GDM1 (cell line): ENCODE measurements at regions not wholly inside any gene's neighbourhood (a gene's known extent, or its start where the extent isn't known, plus 50 kb on each side); places are given as distances from the start of the nearest gene placed in this dataset.
"Not testable (repeated sequence)": the region's sequence is repeated elsewhere in the genome, so short reads cannot be mapped to it uniquely, and the experiment has no call there.

ENCODE experiments used
- DNase-seq: peaks from one replicate; lab custom pipeline; 2025; lab: John Stamatoyannopoulos, UW

DNA sequence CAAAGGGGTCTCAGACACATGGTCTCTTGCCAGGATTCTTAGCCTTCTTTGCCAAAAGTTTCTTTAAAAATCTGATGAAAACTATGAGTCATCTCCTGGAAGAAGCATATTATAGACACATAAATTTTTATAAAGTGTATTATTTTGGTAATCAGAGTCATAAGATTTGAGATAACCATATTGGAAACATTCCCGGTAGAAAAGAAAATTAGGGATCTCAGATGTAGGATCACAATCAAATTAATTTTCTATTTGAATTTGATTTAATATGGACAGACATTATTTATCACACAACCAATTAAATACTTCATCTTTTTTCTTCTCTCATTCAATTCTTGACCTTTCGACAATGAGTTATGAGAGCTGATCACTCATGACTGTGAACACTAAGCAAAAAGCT, 347.7 kb upstream of the CDH8 start:
- DNase-seq, result no peak

- DNase-seq, result no peak
Observed at GRCh38 chr16:62370445-62370844, 334.2 kb upstream of the CDH8 start.

DNA sequence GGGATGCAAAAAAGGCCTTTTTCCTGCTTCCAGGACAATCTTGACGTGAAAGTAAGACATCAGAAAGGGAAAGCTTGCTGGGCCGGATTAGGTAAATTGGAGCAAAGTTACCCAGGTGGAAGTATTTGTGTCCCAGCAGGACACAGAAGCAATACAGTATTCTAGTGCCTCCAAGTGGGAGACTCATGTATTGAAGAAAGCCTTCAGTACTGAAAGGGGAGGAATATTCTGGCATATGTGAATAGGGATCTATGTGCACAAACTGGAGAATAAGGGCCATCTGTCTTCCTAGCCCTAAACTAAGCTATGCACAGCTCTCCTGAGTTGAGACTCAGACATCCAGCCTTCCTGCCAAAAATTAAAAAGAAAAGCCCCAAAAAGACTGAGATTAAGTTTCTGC, 327.3 kb upstream of the CDH8 start:
- no peak for DNase-seq

DNA sequence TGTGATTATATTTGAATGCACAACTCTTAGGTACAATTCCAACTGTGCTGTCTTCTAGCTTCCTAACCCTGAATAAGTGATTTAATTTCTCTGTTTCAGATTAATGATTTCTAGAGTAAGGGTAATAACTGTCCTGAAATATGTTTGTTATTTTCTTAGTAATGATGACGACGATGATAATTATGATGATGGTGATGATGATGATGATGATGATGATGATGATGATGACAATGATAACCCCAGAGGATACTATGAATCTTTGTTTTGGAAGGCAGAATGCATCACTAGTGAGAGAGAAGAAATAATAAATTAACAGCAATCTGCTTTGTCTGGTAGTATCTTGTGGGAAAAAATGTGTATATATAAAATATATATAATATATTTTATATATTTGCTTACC, 317.1 kb upstream of the CDH8 start:
- no peak for DNase-seq

GRCh38 chr16:62342216-62342615, 306.0 kb upstream of the CDH8 start:
- DNase-seq, result no peak

DNA sequence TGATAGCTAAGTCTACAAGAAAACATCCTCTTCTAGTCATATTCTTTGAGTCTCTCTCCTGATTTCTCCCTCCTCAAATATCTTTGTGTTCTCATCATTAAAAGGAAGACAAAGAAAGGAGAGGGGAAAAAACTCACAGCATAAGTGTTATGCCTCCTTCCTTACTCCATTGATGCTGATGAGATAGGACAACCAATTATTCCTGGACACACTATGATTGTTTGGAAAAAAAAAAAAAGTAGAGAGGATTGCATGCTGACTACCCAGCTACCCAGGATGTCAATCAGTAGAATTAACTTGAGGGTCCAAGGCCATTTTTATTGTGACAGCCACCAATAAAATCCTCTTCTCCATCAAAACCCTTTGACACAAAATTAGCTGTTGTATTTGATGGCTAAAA, 299.1 kb upstream of the CDH8 start:
- no peak for DNase-seq

DNA sequence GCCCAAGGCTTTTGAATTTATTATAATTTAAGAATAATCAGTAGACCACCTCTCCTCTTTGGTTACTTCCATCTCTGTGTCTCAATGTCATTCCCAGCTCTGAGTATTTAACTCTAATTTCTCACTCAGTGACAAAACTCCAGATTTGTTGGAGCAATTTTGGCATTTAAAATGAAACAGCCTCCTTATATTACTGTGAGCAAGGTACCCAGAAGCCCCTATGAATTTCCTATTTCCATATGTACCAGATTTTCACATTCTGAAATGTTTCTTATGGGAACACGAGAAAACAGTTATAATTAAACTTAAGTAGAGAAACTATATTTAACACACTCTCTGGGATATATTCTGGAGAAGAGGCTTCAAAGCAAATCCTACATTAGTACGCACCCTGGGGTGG, 285.4 kb upstream of the CDH8 start:
- DNase-seq, result no peak

- no peak for DNase-seq
Observed at GRCh38 chr16:62298600-62298999, 262.4 kb upstream of the CDH8 start.

DNA sequence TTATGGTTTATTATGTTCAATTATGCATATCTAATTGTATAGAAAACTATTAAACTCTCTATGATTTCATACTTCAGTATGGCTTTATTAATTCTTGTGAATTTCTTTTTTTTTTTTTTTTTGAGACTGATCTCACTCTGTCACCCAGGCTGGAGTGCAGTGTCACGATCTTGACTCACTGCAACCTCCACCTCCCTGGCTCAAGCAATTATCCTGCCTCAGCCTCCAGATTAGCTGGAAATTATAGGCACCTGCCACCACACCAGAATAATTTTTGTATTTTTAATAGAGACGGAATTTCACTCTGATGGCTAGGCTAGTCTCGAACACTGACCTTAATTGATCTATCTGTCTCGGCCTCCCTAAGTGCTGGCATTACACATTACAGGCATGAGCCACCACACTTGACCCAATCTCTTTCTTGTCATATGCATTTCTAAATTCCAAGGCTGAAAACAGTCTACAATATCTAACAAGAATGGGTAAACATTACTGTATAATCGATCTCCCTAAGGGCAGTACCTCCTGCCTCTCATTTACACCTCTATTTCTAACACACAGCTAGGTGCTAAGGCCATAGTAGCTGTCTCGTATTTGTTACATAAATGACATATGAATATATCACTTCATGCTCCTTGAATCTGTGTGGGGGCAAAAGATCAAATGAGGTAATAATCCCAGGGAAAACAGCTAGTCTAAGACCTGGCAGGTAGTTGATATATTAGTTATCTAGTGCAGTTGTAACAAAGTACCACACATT, 258.2 kb upstream of the CDH8 start:
- no peak for DNase-seq

GRCh38 chr16:62288990-62289629, 252.9 kb upstream of the CDH8 start:
- DNase-seq, result no peak

- DNase-seq, result no peak
Observed at GRCh38 chr16:62280506-62280905, 244.3 kb upstream of the CDH8 start.

DNA sequence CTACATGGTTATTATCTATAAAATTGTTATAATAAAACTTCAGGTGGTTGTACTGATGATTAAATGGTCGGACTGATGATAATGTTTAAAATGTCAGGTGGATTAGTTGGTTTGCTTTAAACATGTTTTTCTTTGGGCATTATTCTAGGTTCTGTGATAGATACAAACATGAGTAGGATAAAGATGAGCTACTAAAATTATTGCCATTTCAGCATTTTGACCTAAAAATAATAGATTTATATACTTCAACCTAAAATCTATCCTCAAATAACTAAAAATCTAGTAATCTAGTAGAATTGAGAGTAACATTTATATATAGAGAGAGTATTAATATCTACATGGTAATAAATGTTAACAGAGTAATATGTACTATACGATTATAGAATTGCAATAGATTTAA, 241.7 kb upstream of the CDH8 start:
- DNase-seq, result no peak

- DNase-seq, result no peak
Observed at GRCh38 chr16:62276637-62277036, 240.4 kb upstream of the CDH8 start.

DNA sequence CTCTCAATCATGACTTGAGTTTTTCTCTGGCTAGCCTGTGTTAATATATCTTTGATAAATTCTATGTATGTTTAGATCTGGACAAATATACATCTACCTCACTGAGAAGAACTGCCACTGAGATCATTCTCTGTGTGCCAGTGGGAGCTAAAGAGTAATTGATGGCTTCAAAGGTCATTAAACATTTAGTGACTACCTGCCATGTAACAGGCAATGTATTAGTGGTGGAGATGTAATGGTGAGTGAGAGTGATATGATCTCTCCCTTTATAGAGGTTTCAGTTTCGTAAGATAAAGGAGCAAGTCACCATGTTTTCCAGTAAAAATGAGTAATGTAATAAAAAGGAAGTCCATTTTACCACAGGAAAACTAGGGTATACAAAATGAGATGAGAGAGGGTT, 235.8 kb upstream of the CDH8 start:
- DNase-seq, result no peak

GRCh38 chr16:62261760-62262159, 225.5 kb upstream of the CDH8 start:
- no peak for DNase-seq

GRCh38 chr16:62258931-62259435, 222.7 kb upstream of the CDH8 start:
- DNase-seq, result not testable (repeated sequence)

DNA sequence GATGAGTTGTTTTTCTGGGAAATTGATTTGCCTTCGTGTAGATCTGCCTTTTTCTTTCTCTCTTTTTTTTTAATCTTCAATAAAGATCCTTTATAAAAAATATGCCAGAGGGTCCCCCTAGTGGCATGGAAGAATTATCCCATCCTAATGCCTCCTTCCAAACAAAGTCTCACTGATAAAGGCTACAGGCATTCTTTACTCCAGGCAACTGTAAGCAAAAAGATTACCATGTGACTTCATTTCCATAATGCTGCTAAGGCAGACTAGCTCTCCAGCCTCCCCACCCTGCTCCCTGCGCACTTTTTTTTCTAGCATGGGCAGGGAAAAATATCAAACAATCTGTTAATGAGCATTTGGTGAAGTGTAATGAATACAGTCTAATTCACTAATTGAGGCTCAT, 220.2 kb upstream of the CDH8 start:
- no peak for DNase-seq

- DNase-seq, result no peak
Observed at GRCh38 chr16:62254847-62255246, 218.6 kb upstream of the CDH8 start.

GRCh38 chr16:62254372-62254771, 218.1 kb upstream of the CDH8 start:
- DNase-seq, result no peak

- no peak for DNase-seq
Observed at GRCh38 chr16:62253966-62254365, 217.7 kb upstream of the CDH8 start.

GRCh38 chr16:62249069-62249468, 212.8 kb upstream of the CDH8 start:
- DNase-seq, result no peak

DNA sequence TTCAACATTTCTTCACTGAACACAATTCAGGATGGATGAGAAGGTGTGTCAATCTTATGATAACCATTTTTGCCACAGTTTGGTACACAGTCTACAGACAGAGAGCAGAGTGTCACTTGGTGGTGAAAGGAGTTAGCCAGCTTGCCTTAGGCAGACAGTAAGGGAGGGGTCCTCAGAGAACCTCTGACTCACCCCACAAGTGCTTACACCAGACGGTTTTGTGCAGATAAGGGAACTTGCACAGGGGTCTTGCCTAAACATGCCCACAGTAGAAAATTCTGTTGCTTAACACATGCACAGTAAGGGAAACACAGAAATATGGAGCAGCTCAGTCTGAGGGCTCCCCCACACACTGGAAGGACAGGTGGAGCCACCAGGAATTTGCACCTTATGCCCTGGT, 204.5 kb upstream of the CDH8 start:
- DNase-seq, result peak; percentile 41

DNA sequence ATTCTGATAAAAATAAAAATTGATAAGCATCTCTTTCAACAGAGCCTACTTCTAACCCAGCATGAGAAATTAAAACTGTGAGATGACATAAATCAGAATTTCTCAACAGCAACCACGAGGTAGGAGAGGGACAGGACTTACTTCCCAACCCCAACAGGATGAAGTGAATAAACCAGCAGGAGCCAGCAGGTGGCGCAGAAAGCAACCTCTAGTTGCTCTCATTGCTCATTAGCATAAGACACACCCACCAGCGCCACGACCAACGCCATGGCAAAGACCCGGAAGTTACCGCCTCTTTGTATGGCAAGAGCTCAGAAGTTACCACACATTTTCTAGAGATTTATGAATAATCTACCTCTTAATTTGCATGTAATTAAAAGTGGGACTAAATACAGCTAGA, 189.4 kb upstream of the CDH8 start:
- peak; percentile 56 for DNase-seq
